Upper lobe of left lung (tissue), 4 donors: ENCODE measurements at regions not wholly inside any gene's neighbourhood (a gene's known extent, or its start where the extent isn't known, plus 50 kb on each side); places are given as distances from the start of the nearest gene placed in this dataset.

Source experiments
- CTCF ChIP-seq, 6 experiments: fragments of 450-650 bp in 4 of 6; fragments of 200-600 bp in 2 of 6; sonication (generic) in 2 of 6; IDR thresholded peaks; one replicate each; pipeline ENCODE4 v1.5.1; 2016 to 2019; ENCODE audit warnings: antibody characterized with exemption in 6 of 6
- EP300 ChIP-seq, 4 donors: sonication (generic); formaldehyde crosslinking; IDR thresholded peaks; one replicate each; pipeline ENCODE4 v1.5.1; 2017; ENCODE audit warnings: antibody characterized with exemption in 4 of 4, control low read depth in 2 of 4
- POLR2A ChIP-seq, 4 donors: fragments of 450-650 bp; IDR thresholded peaks; one replicate each; pipeline ENCODE4 v1.5.1; 2016 to 2017; ENCODE audit warnings: antibody characterized with exemption in 4 of 4, mild to moderate bottlenecking in 2 of 4
- POLR2AphosphoS5 ChIP-seq, 2 donors: sonication (generic); formaldehyde crosslinking; IDR thresholded peaks; one replicate each; pipeline ENCODE4 v1.5.1; 2017; ENCODE audit warnings: antibody characterized with exemption in 2 of 2

GRCh38 chr2:129366263-129366662, 613.2 kb upstream of the RAB6C start:
- TF ChIP-seq CTCF (IDR thresholded peaks at IDR 0.05) (no peak), EP300 (IDR thresholded peaks at IDR 0.05) (no peak), POLR2A (IDR thresholded peaks at IDR 0.05) (no peak), POLR2AphosphoS5 (IDR thresholded peaks at IDR 0.05) (no peak)
